DMS 273 (cell line): ENCODE measurements at regions not wholly inside any gene's neighbourhood (a gene's known extent, or its start where the extent isn't known, plus 50 kb on each side); places are given as distances from the start of the nearest gene placed in this dataset.
A peak's percentile ranks its signal among the peaks of the same experiment; 100 is the strongest.
"Not testable (repeated sequence)": the region's sequence is repeated elsewhere in the genome, so short reads cannot be mapped to it uniquely, and the experiment has no call there.

Source experiments
- DNase-seq: peaks from one replicate; lab custom pipeline; 2025; ENCODE audit not compliant: unreplicated experiment; lab: John Stamatoyannopoulos, UW

- no peak for DNase-seq
These were observed 1607.4 kb downstream of the C4orf33 start for GRCh38 chr4:130703211-130703935.

- DNase-seq: peak; percentile 8
These were observed 1609.1 kb downstream of the C4orf33 start for GRCh38 chr4:130705023-130705422.

- DNase-seq: no peak
These were observed 1616.1 kb downstream of the C4orf33 start for GRCh38 chr4:130712038-130712437.

- no peak for DNase-seq
These were observed 1618.1 kb downstream of the C4orf33 start for GRCh38 chr4:130714006-130714405.

GRCh38 chr4:130722361-130722760 lies 1626.4 kb downstream of the C4orf33 start:
- DNase-seq: no peak

GRCh38 chr4:130736436-130737185 lies 1640.7 kb downstream of the C4orf33 start:
- DNase-seq: no peak

- no peak for DNase-seq
These were observed 1642.3 kb downstream of the C4orf33 start for GRCh38 chr4:130738233-130738632.

GRCh38 chr4:130747842-130748241 lies 1651.9 kb downstream of the C4orf33 start:
- peak; percentile 18 for DNase-seq

GRCh38 chr4:130753926-130754325 lies 1658.0 kb downstream of the C4orf33 start:
- no peak for DNase-seq

GRCh38 chr4:130760246-130760645 lies 1664.3 kb downstream of the C4orf33 start:
- no peak for DNase-seq

GRCh38 chr4:130767384-130767783 lies 1671.4 kb downstream of the C4orf33 start:
- DNase-seq: not testable (repeated sequence)

GRCh38 chr4:130772966-130773365 lies 1677.0 kb downstream of the C4orf33 start:
- not testable (repeated sequence) for DNase-seq

GRCh38 chr4:130808492-130808891 lies 1712.5 kb downstream of the C4orf33 start:
- peak; percentile 31 for DNase-seq

- no peak for DNase-seq
These were observed 1716.3 kb downstream of the C4orf33 start for GRCh38 chr4:130812117-130812765.

- DNase-seq: no peak
These were observed 1718.9 kb downstream of the C4orf33 start for GRCh38 chr4:130814896-130815295.

GRCh38 chr4:130820448-130820847 lies 1724.5 kb downstream of the C4orf33 start:
- DNase-seq: no peak

- DNase-seq: no peak
These were observed 1729.3 kb downstream of the C4orf33 start for GRCh38 chr4:130825284-130825683.

- DNase-seq: peak; percentile 60
These were observed 1754.1 kb downstream of the C4orf33 start for GRCh38 chr4:130850019-130850524.

- no peak for DNase-seq
These were observed 1755.2 kb downstream of the C4orf33 start for GRCh38 chr4:130851107-130851506.

- DNase-seq: no peak
These were observed 1756.0 kb downstream of the C4orf33 start for GRCh38 chr4:130851932-130852331.

GRCh38 chr4:130855533-130855932 lies 1759.6 kb downstream of the C4orf33 start:
- DNase-seq: peak; percentile 10

- no peak for DNase-seq
These were observed 1764.0 kb downstream of the C4orf33 start for GRCh38 chr4:130859991-130860390.
